GM12891 (cell line): ENCODE measurements at regions not wholly inside any gene's neighbourhood (a gene's known extent, or its start where the extent isn't known, plus 50 kb on each side); places are given as distances from the start of the nearest gene placed in this dataset.

ENCODE experiments used
- POLR2A ChIP-seq: IDR thresholded peaks from 2 replicates; pipeline ENCODE4 v1.6.1; 2011; ENCODE audit warnings: low read depth, low read length, control low read depth
- POU2F2 ChIP-seq: IDR thresholded peaks from 2 replicates; pipeline ENCODE4 v1.6.1; 2011; ENCODE audit warnings: low read depth, mild to moderate bottlenecking, control low read depth, low read length, moderate library complexity
- TAF1 ChIP-seq: IDR thresholded peaks from 2 replicates; pipeline ENCODE4 v1.6.1; 2011; ENCODE audit warnings: low read depth, low read length, control low read depth

DNA sequence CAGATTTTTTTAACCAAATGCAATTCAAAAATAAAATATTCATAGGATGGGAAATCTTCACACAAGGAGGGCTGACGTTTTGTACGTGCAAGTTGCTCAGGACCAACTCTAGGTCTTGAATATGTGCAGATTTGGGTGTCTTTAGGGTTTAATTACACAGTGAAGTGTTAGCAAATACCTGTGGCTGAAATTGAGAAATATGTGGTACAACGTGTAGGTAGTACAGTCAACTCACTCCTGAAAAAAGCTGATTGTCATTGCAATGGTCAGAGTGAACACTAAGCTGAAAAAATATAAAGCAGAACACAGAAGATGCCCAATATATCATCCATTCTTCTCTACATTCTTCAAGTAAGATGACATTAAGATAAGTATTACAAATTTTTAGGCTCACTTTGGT, 314.3 kb downstream of the SLITRK1 start:
- TF ChIP-seq POLR2A, result no peak
- no peak for TF ChIP-seq TAF1
- no peak for TF ChIP-seq POU2F2
